ENCODE measurements at regions not wholly inside any gene's neighbourhood (a gene's known extent, or its start where the extent isn't known, plus 50 kb on each side); places are given as distances from the start of the nearest gene placed in this dataset.

- TF ChIP-seq, protein P1, sequence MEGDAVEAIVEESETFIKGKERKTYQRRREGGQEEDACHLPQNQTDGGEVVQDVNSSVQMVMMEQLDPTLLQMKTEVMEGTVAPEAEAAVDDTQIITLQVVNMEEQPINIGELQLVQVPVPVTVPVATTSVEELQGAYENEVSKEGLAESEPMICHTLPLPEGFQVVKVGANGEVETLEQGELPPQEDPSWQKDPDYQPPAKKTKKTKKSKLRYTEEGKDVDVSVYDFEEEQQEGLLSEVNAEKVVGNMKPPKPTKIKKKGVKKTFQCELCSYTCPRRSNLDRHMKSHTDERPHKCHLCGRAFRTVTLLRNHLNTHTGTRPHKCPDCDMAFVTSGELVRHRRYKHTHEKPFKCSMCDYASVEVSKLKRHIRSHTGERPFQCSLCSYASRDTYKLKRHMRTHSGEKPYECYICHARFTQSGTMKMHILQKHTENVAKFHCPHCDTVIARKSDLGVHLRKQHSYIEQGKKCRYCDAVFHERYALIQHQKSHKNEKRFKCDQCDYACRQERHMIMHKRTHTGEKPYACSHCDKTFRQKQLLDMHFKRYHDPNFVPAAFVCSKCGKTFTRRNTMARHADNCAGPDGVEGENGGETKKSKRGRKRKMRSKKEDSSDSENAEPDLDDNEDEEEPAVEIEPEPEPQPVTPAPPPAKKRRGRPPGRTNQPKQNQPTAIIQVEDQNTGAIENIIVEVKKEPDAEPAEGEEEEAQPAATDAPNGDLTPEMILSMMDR (IDR thresholded peaks at IDR 0.05; ENCODE audit: unreplicated experiment): no peak
- no peaks in the 10 kb centered on the region for H3K4me1 Mint-ChIP-seq (ENCODE audit: low read depth, unreplicated experiment)
- peaks cover 10% of the 10 kb centered on the region for H3K9me3 Mint-ChIP-seq (ENCODE audit: low read depth, unreplicated experiment)
- CTCF ChIA-PET: no interaction called here
- no TSS peak for BruUV-seq (replicated peaks)
- intact Hi-C loops (cut with micrococcal nuclease; ENCODE audit: unreplicated experiment): no loop called here
- H3K27ac Mint-ChIP-seq (ENCODE audit: unreplicated experiment): no peak overlapping the region
- no peaks in the 10 kb centered on the region for H3K27me3 Mint-ChIP-seq (ENCODE audit: unreplicated experiment)
- no peak for DNase-seq
- no peak overlapping the region for H3K4me3 Mint-ChIP-seq (ENCODE audit: low read depth, unreplicated experiment)
- H3K36me3 Mint-ChIP-seq (ENCODE audit: insufficient read depth, unreplicated experiment): no peaks in the 10 kb centered on the region
These were observed 670.2 kb downstream of the SEMA5A start for GRCh38 chr5:8875722-8876121.

DNA sequence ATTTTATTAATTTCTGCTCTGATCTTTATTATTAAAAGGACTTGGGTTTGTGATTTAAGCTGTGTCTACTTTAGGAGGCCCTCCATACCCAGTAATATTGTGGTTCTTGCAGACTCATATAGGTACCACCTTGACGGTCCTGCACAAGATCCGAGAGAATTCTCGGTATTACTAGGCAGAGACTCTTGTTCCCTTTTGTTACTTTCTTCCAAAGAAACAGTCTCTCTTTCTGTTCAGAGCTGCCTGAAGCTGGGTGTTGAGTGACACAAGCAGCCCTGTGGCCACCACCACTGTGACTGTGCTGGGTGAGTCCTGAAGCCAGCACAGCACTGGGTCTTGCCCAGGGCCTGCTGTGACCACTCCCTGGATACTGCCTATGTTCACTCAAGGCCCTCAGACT is 666.6 kb downstream of the SEMA5A start:
- intact Hi-C loops (cut with micrococcal nuclease; ENCODE audit: unreplicated experiment): no loop called here
- Mint-ChIP-seq H3K36me3 (ENCODE audit: insufficient read depth, unreplicated experiment) (no peaks in the 10 kb centered on the region), H3K27ac (ENCODE audit: unreplicated experiment) (no peak overlapping the region), H3K27me3 (ENCODE audit: unreplicated experiment) (no peaks in the 10 kb centered on the region), H3K4me3 (ENCODE audit: low read depth, unreplicated experiment) (no peak overlapping the region), H3K9me3 (ENCODE audit: low read depth, unreplicated experiment) (peaks cover 5% of the 10 kb centered on the region), H3K4me1 (ENCODE audit: low read depth, unreplicated experiment) (no peaks in the 10 kb centered on the region)
- TF ChIP-seq, protein P1 (IDR thresholded peaks at IDR 0.05; ENCODE audit: unreplicated experiment): no peak
- BruUV-seq (replicated peaks): no TSS peak
- no peak for DNase-seq
- CTCF ChIA-PET: no interaction called here

DNA sequence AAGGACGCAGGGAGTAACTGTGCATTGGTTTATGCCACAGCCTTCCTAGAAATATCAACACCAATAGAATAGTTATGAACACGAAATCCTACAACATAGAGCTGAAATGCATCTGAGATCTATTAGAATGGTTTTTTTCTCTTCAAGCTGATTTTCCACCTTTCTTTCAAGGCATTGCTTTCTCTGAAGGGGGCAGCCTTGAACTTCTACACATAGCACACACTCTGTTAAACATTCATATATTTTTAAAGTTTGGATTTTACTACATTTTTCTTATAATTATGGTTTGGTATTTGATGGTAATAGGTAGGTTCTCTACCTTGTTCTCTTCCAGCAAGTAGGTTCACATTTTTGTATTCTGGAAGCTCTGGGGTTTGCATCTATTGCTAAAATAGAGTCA is 661.8 kb downstream of the SEMA5A start:
- no peak for DNase-seq
- CTCF ChIA-PET: no interaction called here
- Mint-ChIP-seq H3K27me3 (ENCODE audit: unreplicated experiment) (no peaks in the 10 kb centered on the region), H3K4me3 (ENCODE audit: low read depth, unreplicated experiment) (no peak overlapping the region), H3K4me1 (ENCODE audit: low read depth, unreplicated experiment) (no peaks in the 10 kb centered on the region), H3K36me3 (ENCODE audit: insufficient read depth, unreplicated experiment) (no peaks in the 10 kb centered on the region), H3K9me3 (ENCODE audit: low read depth, unreplicated experiment) (peaks cover 3% of the 10 kb centered on the region), H3K27ac (ENCODE audit: unreplicated experiment) (no peak overlapping the region)
- TF ChIP-seq, protein P1 (IDR thresholded peaks at IDR 0.05; ENCODE audit: unreplicated experiment): no peak
- no TSS peak for BruUV-seq (replicated peaks)
- intact Hi-C loops (cut with micrococcal nuclease; ENCODE audit: unreplicated experiment): no loop called here

DNA sequence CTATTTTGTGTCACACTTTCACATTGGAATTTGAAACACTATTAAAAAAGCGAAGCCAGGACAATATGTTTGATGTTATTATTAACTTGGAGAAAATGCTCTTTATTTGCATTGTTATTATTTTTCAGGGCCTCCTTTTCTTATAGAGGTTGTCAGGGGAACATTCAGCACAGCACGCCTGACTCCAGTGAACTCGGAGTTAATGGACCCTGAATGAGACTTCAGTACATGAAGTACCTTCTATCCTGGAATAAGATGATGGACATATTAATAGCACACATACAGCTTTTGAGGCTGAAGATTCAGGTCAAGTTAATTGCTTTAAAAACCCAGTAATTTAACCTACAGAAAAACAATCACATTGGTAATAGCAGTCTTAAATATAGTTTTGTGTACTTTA is 652.9 kb downstream of the SEMA5A start:
- Mint-ChIP-seq H3K4me1 (ENCODE audit: low read depth, unreplicated experiment) (no peaks in the 10 kb centered on the region), H3K36me3 (ENCODE audit: insufficient read depth, unreplicated experiment) (no peaks in the 10 kb centered on the region), H3K27me3 (ENCODE audit: unreplicated experiment) (no peaks in the 10 kb centered on the region), H3K4me3 (ENCODE audit: low read depth, unreplicated experiment) (no peak overlapping the region), H3K27ac (ENCODE audit: unreplicated experiment) (no peak overlapping the region), H3K9me3 (ENCODE audit: low read depth, unreplicated experiment) (peaks cover 7% of the 10 kb centered on the region)
- intact Hi-C loops (cut with micrococcal nuclease; ENCODE audit: unreplicated experiment): no loop called here
- TF ChIP-seq, protein P1 (IDR thresholded peaks at IDR 0.05; ENCODE audit: unreplicated experiment): no peak
- BruUV-seq (replicated peaks): no TSS peak
- no peak for DNase-seq
- CTCF ChIA-PET: no interaction called here

- CTCF ChIA-PET: no interaction called here
- BruUV-seq (replicated peaks): no TSS peak
- Mint-ChIP-seq H3K36me3 (ENCODE audit: insufficient read depth, unreplicated experiment) (no peaks in the 10 kb centered on the region), H3K9me3 (ENCODE audit: low read depth, unreplicated experiment) (peaks cover 7% of the 10 kb centered on the region), H3K27me3 (ENCODE audit: unreplicated experiment) (no peaks in the 10 kb centered on the region), H3K4me3 (ENCODE audit: low read depth, unreplicated experiment) (no peak overlapping the region), H3K27ac (ENCODE audit: unreplicated experiment) (no peak overlapping the region), H3K4me1 (ENCODE audit: low read depth, unreplicated experiment) (no peaks in the 10 kb centered on the region)
- intact Hi-C loops (cut with micrococcal nuclease; ENCODE audit: unreplicated experiment): no loop called here
- no peak for DNase-seq
- TF ChIP-seq, protein P1 (IDR thresholded peaks at IDR 0.05; ENCODE audit: unreplicated experiment): no peak
These were observed 651.8 kb downstream of the SEMA5A start for GRCh38 chr5:8894031-8894430.
